GM18507 (cell line): ENCODE measurements at regions not wholly inside any gene's neighbourhood (a gene's known extent, or its start where the extent isn't known, plus 50 kb on each side); places are given as distances from the start of the nearest gene placed in this dataset.
"Not testable (repeated sequence)": the region's sequence is repeated elsewhere in the genome, so short reads cannot be mapped to it uniquely, and the experiment has no call there.

Experiments used
- DNase-seq: peaks from one replicate; pipeline ENCODE4 v3.0.0; 2011; ENCODE audit warnings: low read depth; ENCODE audit not compliant: insufficient read length; ENCODE audit errors: extremely low spot score
- FAIRE-seq: peaks from 2 replicates; lab custom pipeline; 2011; peaks lifted over from hg19 to GRCh38; lab: Jason Lieb, UNC

DNA sequence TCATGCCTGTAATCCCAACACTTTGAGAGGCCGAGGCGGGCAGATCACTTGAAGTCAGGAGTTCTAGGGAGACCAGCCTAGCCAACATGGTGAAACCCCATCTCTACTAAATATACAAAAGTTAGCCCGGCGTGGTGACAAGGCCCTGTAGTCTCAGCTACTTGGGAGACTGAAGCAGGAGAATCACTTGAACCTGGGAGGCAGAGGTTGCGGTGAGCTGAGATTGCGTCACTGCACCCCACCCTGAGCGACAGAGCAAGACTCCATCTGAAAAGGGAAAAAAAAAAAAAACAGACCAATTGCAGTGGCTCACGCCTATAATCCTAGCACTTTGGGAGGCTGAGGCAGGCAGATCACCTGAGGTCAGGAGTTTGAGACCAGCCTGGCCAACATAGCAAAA is 90.4 kb downstream of the TEX51 start:
- not testable (repeated sequence) for FAIRE-seq, DNase-seq

DNA sequence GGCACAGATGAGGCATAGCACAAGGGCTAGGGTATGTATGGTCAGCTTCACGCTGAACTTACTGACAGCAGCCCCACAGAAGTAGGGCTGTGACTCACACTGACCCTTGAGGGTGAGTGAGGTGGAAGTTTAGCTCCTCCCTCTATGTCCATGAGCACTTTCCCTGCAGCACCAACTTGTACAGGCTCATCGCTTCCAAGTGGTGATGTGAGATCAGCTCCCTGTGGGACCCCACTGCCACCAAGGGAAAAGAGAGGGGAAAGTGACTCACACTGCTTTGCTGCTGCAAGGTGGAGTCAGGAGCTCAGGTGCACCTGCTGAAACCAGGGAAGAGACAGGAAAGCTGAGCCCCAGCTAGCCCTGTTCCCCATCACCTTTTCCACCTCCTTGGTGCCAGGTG is 91.5 kb downstream of the TEX51 start:
- FAIRE-seq, result no peak

DNA sequence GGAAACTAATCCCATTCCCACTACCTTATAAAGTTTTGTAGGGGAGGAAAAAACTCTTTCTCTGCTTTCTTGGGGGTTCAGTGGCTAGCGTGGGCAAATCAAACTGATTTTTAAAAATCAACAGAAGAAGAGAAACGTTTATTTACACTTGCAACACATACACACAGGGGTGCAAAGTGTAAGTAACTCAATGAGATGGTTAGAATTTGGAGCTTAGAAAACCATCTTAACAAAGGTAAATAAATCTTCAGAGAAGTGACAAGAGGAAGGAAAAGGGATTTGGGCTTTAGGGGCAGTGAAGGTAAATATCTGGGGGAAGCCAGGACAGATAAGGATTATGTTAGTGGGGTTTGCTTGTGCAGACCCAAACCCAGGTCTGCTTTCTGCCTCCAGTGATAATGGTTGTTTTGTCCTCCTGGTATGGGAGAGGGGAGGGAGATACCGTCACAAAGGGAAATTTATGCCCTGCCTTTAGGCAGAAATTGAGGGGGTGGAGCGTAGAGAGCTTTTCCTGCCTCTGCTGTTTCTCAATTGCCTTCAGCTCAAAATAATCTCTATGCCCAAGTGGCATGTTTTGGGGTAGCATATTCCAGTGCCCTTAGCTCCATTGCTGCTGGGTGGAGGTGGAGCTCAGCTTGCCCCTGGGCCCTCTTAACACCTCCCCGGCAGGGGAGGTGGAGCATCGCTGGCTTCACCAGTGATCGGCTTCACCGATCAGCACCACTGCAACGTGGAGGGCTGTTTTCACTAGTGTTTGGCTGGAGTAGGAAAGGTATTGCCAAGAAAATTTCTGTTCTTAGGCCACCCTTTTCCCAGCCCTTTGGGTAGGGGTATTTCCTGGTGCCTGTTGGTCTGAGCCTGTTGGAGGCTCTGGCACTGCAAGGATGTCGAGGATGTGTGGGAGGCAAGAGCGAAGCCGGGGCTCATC is 92.2 kb downstream of the TEX51 start:
- DNase-seq (no peak), FAIRE-seq (no peak)

More for the DNA sequence above, 91.5 kb downstream of the TEX51 start:
- DNase-seq, result no peak

DNA sequence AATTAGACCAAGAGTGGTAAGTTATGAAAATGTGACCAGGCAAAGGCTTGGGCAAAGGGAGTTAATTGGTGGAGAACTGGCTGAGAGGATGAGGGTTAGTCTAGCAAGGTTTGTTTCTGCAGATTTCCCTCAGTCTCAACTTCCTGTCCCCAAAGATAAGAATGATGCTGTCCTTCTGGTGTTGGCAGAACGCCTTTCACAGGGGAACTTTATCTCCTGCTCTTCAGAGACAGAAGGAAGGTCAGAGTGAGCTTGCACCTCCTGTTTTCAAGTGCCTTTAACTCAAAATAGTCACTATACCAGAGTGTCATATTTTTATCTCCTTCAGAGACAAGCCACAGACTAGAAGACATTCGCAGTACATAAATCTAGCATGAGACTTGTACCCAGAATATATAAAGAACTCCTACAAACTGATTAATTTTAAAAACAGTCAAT is 95.7 kb downstream of the TEX51 start:
- no peak for FAIRE-seq
- DNase-seq, result no peak

DNA sequence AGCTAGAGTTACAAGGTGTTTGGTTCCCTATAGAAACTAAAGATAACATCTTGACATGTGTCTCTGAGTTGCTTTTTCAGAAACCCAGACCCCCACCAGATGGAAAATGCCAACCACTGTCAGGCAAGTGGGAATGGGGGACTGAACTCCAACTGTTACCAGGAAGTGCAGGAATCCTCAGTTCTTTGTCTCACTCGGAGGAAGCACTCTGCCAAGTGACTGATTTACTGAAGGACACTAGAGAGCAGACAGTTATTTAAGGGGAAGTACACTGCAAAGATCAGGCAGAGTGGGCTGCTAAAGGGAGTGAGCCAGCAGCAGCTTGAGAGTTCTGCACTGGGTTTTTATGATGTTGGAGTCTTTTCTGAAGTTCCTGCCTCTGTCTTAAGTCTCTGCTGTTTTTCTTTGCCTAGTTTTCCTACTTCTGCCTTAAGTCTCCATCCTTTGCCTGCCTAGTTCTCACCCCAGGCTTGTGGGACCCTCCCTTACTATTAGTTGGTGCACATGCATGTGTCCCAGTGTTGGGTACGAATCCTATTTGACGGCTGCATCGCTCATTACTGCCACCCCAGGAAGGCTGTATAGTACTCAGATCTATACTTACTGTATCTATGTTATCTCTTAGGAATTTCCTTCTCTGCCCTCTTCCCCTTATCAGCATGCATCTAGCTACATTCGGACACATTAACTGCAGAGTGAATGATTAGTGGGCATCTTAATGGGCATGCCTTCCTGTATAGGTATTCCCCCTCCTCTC is 97.1 kb downstream of the TEX51 start:
- no peak for DNase-seq
- FAIRE-seq, result no peak

DNA sequence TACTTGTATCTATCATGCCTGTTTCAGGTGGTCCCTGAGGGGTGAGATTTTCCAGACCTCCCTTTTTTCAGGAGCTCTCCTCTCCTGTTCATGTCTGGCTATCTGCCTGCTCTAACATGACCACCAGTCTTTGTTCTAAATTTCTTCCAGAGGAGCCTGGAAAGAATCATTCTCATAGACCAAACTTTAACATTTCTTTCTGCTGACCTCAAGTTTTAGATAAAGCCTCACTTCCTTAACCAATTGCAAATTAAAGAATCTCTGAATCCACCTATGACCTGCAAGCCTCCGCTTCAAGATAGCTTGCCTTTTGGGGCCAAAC is 97.6 kb downstream of the TEX51 start:
- FAIRE-seq, result no peak

More for the DNA sequence above, 97.6 kb downstream of the TEX51 start:
- no peak for DNase-seq
